Lung (tissue), 11 donors: ENCODE measurements at regions not wholly inside any gene's neighbourhood (a gene's known extent, or its start where the extent isn't known, plus 50 kb on each side); places are given as distances from the start of the nearest gene placed in this dataset.
A peak's percentile ranks its signal among the peaks of the same experiment; 100 is the strongest.

ENCODE experiments used
- ATAC-seq: fragments of 200-7000 bp; cut with Tn5 transposase; one replicate; pipeline ENCODE4 v1.9.1; 2020; ENCODE audit warnings: moderate number of reproducible peaks; ENCODE audit not compliant: insufficient read depth, low FRiP score
- DNase-seq, 3 donors: peaks; one replicate each; pipeline ENCODE4 v3.0.0-alpha.2; 2013 to 2017
- H3K27ac ChIP-seq, 2 donors: one replicate each; pipeline ENCODE4 v1.5.1; 2013; ENCODE audit warnings: mild to moderate bottlenecking in 2 of 2, moderate library complexity in 2 of 2, control low read depth in 1 of 2, inconsistent platforms in 1 of 2, low read depth in 1 of 2, low read length in 1 of 2
- H3K27me3 ChIP-seq, 3 donors: one replicate each; pipeline ENCODE4 v1.5.1; 2013; ENCODE audit warnings: low read length in 2 of 3; ENCODE audit not compliant: control insufficient read depth in 3 of 3, insufficient read depth in 3 of 3
- H3K36me3 ChIP-seq, 4 donors: one replicate each; pipeline ENCODE4 v1.5.1; 2013; ENCODE audit warnings: low read length in 4 of 4, mild to moderate bottlenecking in 1 of 4, moderate library complexity in 1 of 4; ENCODE audit not compliant: control insufficient read depth in 4 of 4, insufficient read depth in 4 of 4
- H3K4me1 ChIP-seq, 5 donors: one replicate each; pipeline ENCODE4 v1.5.1; 2013; ENCODE audit warnings: low read length in 5 of 5, mild to moderate bottlenecking in 2 of 5, moderate library complexity in 1 of 5; ENCODE audit not compliant: control insufficient read depth in 5 of 5, insufficient read depth in 5 of 5
- H3K4me3 ChIP-seq: one replicate; pipeline ENCODE4 v1.5.1; 2013; ENCODE audit warnings: mild to moderate bottlenecking, control low read depth, moderate library complexity
- H3K9ac ChIP-seq, 2 donors: one replicate each; pipeline ENCODE4 v1.5.1; 2013; ENCODE audit warnings: low read length in 2 of 2, control low read depth in 1 of 2; ENCODE audit not compliant: insufficient read depth in 1 of 2
- H3K9me3 ChIP-seq, 4 donors: one replicate each; pipeline ENCODE4 v1.5.1; 2013; ENCODE audit warnings: low read length in 3 of 4, mild to moderate bottlenecking in 1 of 4, moderate library complexity in 1 of 4; ENCODE audit not compliant: control insufficient read depth in 4 of 4, insufficient read depth in 3 of 4
- CTCF ChIP-seq: IDR thresholded peaks from 2 replicates; pipeline ENCODE4 v1.5.1; 2012; ENCODE audit warnings: mild to moderate bottlenecking; ENCODE audit errors: control extremely low read depth, extremely low read depth
- WGBS, 2 donors: extraction: QIAGEN DNeasy Blood & Tissue Kit; methylation state at CpG; one replicate each; pipeline ENCODE4 v1.1.7; 2013; 5-methylcytosine and 5-hydroxymethylcytosine counted together
- donor health status: control.
- donor health status: control.
- donor health status: Bipolar disorder and iron deficiency.
- donor health status: healthy.
- donor health status: DM: yes; HTN: yes; CAD: no.

- Histone ChIP-seq H3K4me3 (no peak overlapping the region), H3K9me3 (peaks cover 0 to 2% (median 0%) of the 10 kb centered on the region in 4 donors)
These were observed 235.3 kb downstream of the TENT4A start for GRCh38 chr5:6948562-6948961.

GRCh38 chr5:6949230-6949629 lies 236.0 kb downstream of the TENT4A start:
- DNase-seq (no peak), ATAC-seq (no peak)
- 75 to 81% methylated on average over 3 of the region's 3 CpGs for WGBS, 2 donors
- Histone ChIP-seq H3K4me3 (no peak overlapping the region), H3K27ac (no peak overlapping the region), H3K9ac (no peak overlapping the region), H3K4me1 (no peaks in the 10 kb centered on the region), H3K36me3 (no peaks in the 10 kb centered on the region), H3K9me3 (peaks cover 0 to 2% (median 0%) of the 10 kb centered on the region in 4 donors), H3K27me3 (no peaks in the 10 kb centered on the region)
- no peak for TF ChIP-seq CTCF

More at GRCh38 chr5:6948562-6948961, 235.3 kb downstream of the TENT4A start:
- no peak overlapping the region for H3K27ac ChIP-seq
- no peak overlapping the region for H3K9ac ChIP-seq
- DNase-seq = no peak
- H3K36me3 ChIP-seq = no peaks in the 10 kb centered on the region
- TF ChIP-seq CTCF = no peak
- no peak for ATAC-seq
- WGBS, 2 donors = 65 to 78% methylated on average over 2 of the region's 2 CpGs
- no peaks in the 10 kb centered on the region for H3K4me1 ChIP-seq
- H3K27me3 ChIP-seq = no peaks in the 10 kb centered on the region

GRCh38 chr5:6950250-6950649 lies 237.0 kb downstream of the TENT4A start:
- no peak for TF ChIP-seq CTCF
- ATAC-seq = no peak
- H3K36me3 ChIP-seq = no peaks in the 10 kb centered on the region
- no peak overlapping the region for H3K4me3 ChIP-seq
- H3K27ac ChIP-seq = no peak overlapping the region
- WGBS, 2 donors = 58 to 68% methylated on average over 2 of the region's 2 CpGs
- H3K27me3 ChIP-seq = no peaks in the 10 kb centered on the region
- H3K9ac ChIP-seq = no peak overlapping the region
- DNase-seq = no peak
- H3K9me3 ChIP-seq = peaks cover 0 to 2% (median 0%) of the 10 kb centered on the region in 4 donors
- no peaks in the 10 kb centered on the region for H3K4me1 ChIP-seq

- DNase-seq = peak in 2 of 3 donors; percentile 3 to 53
- Histone ChIP-seq H3K27ac (no peak overlapping the region), H3K9me3 (peaks cover 0 to 2% (median 0%) of the 10 kb centered on the region in 4 donors), H3K4me1 (no peaks in the 10 kb centered on the region), H3K9ac (no peak overlapping the region), H3K36me3 (no peaks in the 10 kb centered on the region), H3K27me3 (no peaks in the 10 kb centered on the region), H3K4me3 (no peak overlapping the region)
- TF ChIP-seq CTCF = no peak
- no peak for ATAC-seq
- WGBS, 2 donors = 60% methylated on average over 5 of the region's 5 CpGs
These were observed 237.6 kb downstream of the TENT4A start for GRCh38 chr5:6950860-6951259.
